ENCODE measurements at regions not wholly inside any gene's neighbourhood (a gene's known extent, or its start where the extent isn't known, plus 50 kb on each side); places are given as distances from the start of the nearest gene placed in this dataset.
A peak's percentile ranks its signal among the peaks of the same experiment; 100 is the strongest.

DNA sequence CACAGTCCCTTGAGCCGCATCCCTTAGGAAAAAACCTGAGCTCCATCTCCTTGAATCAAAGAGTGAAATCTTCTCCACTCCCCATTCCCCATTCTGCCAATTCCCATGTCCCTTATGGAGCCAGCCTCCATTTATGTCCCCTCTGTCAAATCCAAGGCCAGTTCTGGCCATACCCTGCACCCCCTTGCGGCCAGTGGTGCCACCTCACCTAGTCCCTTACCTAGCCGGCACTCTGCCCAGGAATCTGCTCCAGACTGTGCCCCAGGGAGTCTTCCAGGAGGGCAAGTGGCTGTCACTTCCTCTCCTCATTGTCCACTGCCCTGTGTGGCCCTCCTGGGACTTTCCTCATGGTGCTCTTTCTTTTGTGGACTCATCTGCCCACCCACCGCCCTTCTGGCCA, 195.4 kb upstream of the RMP24 start:
- 14% methylated on average over 4 of the region's 4 CpGs for WGBS (ENCODE audit: missing lambda C conversion rate)
- no peak overlapping the region for H3K4me2 ChIP-seq
- no peaks in the 10 kb centered on the region for H3K4me1 ChIP-seq
- H3K9me3 ChIP-seq = no peaks in the 10 kb centered on the region
- ATAC-seq = peak in 1 of 2 experiments; percentile 80; a peak in 4 of 6 replicates
- ChIA-PET POLR2A (no interaction called here), CTCF (interaction anchor here (1.3 kb wide), 1 partner anchor 391 kb away, joined by 3 read pairs; no protein-coding TSS in a partner anchor)
- peak; percentile 16 to 22 for DNase-seq (ENCODE audit: low read depth in 1 of 2, low spot score in 1 of 2)
- FAIRE-seq = no peak
- no peak overlapping the region for H3K4me3 ChIP-seq
- TF ChIP-seq RAD21 (conservative IDR thresholded peaks at IDR 0.05 in 1 of 2, IDR thresholded peaks at IDR 0.05 in 1 of 2) = peak in 1 of 2 experiments; percentile 26; a peak in 2 of 5 replicates
- no peak for TF ChIP-seq CHD4 (IDR thresholded peaks at IDR 0.05; ENCODE audit: borderline replicate concordance)
- H3K27ac ChIP-seq = no peak overlapping the region

DNA sequence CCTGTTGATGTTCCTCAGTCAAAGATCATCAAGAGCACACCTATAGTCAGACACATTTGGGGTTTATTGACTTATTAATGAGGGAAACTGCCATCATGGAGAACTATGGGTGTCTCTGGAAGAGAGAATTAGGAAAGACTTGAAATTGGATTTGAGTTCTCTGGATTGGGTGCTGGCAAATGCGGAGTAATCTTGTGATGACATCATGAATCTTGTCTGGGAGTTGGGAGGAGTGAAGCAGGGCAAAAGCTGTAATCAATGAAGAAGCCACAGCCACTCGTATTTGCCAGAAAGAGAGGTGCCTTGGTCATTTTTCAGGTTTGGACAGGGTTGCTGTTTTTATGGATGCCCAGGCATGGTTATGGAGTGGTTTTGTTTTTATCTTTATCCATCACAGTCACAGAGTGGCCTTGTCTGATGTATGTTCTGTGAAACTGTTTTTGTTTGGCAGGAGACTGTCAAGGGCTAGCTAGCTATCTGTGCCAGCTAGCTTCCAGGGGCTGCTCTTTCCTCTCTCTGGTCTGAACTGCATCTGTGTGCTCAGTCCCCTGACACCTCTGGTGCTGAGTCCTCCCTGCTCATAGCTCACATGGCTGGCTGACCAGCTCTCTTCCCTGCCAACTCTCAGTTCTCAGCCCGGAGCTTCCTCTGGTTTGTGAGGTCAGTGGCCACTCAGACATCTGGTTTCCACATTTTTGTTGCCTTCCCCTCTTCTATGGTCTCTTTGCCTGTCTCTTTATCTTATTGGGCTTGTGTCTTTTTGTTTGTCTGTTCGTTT, 193.4 kb upstream of the RMP24 start:
- Histone ChIP-seq H3K4me2 (no peak overlapping the region), H3K9me3 (no peaks in the 10 kb centered on the region), H3K4me1 (no peaks in the 10 kb centered on the region), H3K27ac (no peak overlapping the region), H3K4me3 (no peak overlapping the region)
- no peak for ATAC-seq
- WGBS (ENCODE audit: missing lambda C conversion rate) = 9% methylated on average over 4 of the region's 4 CpGs
- TF ChIP-seq RNF2 (IDR thresholded peaks at IDR 0.05; ENCODE audit: borderline replicate concordance, low read depth) = no peak
- TF ChIP-seq, protein P1, sequence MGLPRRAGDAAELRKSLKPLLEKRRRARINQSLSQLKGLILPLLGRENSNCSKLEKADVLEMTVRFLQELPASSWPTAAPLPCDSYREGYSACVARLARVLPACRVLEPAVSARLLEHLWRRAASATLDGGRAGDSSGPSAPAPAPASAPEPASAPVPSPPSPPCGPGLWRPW (IDR thresholded peaks at IDR 0.05) = no peak
- no peak for TF ChIP-seq EP300 (IDR thresholded peaks at IDR 0.05)
- no peak for TF ChIP-seq RFX5 (IDR thresholded peaks at IDR 0.05)
- TF ChIP-seq KDM1A (IDR thresholded peaks at IDR 0.05; ENCODE audit: low read depth) = no peak
- no peak for TF ChIP-seq NPAS2 (CRISPR knock-in tag; IDR thresholded peaks at IDR 0.05; ENCODE audit: borderline replicate concordance)
- no peak for TF ChIP-seq EHF (CRISPR knock-in tag; IDR thresholded peaks at IDR 0.05)
- no peak for TF ChIP-seq JUNB (IDR thresholded peaks at IDR 0.05)
- TF ChIP-seq, protein P2, sequence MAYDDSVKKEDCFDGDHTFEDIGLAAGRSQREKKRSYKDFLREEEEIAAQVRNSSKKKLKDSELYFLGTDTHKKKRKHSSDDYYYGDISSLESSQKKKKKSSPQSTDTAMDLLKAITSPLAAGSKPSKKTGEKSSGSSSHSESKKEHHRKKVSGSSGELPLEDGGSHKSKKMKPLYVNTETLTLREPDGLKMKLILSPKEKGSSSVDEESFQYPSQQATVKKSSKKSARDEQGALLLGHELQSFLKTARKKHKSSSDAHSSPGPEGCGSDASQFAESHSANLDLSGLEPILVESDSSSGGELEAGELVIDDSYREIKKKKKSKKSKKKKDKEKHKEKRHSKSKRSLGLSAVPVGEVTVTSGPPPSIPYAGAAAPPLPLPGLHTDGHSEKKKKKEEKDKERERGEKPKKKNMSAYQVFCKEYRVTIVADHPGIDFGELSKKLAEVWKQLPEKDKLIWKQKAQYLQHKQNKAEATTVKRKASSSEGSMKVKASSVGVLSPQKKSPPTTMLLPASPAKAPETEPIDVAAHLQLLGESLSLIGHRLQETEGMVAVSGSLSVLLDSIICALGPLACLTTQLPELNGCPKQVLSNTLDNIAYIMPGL (CRISPR knock-in tag; IDR thresholded peaks at IDR 0.05; ENCODE audit: borderline replicate concordance) = no peak
- TF ChIP-seq CEBPB (IDR thresholded peaks at IDR 0.05) = no peak
- TF ChIP-seq SREBF2 (IDR thresholded peaks at IDR 0.05) = no peak
- no peak for TF ChIP-seq MYC (IDR thresholded peaks at IDR 0.05; ENCODE audit: borderline replicate concordance, low read length)
- TF ChIP-seq, protein P3, sequence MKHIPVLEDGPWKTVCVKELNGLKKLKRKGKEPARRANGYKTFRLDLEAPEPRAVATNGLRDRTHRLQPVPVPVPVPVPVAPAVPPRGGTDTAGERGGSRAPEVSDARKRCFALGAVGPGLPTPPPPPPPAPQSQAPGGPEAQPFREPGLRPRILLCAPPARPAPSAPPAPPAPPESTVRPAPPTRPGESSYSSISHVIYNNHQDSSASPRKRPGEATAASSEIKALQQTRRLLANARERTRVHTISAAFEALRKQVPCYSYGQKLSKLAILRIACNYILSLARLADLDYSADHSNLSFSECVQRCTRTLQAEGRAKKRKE (CRISPR knock-in tag; IDR thresholded peaks at IDR 0.05; ENCODE audit: low read depth) = no peak
- TF ChIP-seq, protein P4, sequence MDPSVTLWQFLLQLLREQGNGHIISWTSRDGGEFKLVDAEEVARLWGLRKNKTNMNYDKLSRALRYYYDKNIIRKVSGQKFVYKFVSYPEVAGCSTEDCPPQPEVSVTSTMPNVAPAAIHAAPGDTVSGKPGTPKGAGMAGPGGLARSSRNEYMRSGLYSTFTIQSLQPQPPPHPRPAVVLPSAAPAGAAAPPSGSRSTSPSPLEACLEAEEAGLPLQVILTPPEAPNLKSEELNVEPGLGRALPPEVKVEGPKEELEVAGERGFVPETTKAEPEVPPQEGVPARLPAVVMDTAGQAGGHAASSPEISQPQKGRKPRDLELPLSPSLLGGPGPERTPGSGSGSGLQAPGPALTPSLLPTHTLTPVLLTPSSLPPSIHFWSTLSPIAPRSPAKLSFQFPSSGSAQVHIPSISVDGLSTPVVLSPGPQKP (IDR thresholded peaks at IDR 0.05; ENCODE audit: low read depth, low read length) = no peak
- no peak for TF ChIP-seq ZFP36 (IDR thresholded peaks at IDR 0.05; ENCODE audit: borderline replicate concordance, partially characterized antibody)
- no peak for TF ChIP-seq FOSL2 (IDR thresholded peaks at IDR 0.05)
- TF ChIP-seq FOSL2 (CRISPR knock-in tag; IDR thresholded peaks at IDR 0.05) = no peak
- TF ChIP-seq, protein P5, sequence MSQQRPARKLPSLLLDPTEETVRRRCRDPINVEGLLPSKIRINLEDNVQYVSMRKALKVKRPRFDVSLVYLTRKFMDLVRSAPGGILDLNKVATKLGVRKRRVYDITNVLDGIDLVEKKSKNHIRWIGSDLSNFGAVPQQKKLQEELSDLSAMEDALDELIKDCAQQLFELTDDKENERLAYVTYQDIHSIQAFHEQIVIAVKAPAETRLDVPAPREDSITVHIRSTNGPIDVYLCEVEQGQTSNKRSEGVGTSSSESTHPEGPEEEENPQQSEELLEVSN (IDR thresholded peaks at IDR 0.05; ENCODE audit: borderline replicate concordance, low read depth) = no peak
- no peak for TF ChIP-seq HDAC2 (IDR thresholded peaks at IDR 0.05)
- TF ChIP-seq HOXB5 (CRISPR knock-in tag; IDR thresholded peaks at IDR 0.05) = no peak
- ChIA-PET CTCF (no interaction called here), POLR2A (no interaction called here)
- DNase-seq (ENCODE audit: low read depth in 1 of 2, low spot score in 1 of 2) = no peak
- no peak for FAIRE-seq
